CD4-positive, alpha-beta T cell (primary cell): ENCODE measurements at regions not wholly inside any gene's neighbourhood (a gene's known extent, or its start where the extent isn't known, plus 50 kb on each side); places are given as distances from the start of the nearest gene placed in this dataset.

Experiments
- ATAC-seq: fragments of 200-7000 bp; cut with Tn5 transposase; one replicate; pipeline ENCODE4 v1.10.0; 2022; ENCODE audit warnings: mild to moderate bottlenecking; ENCODE audit not compliant: poor library complexity
- CTCF ChIA-PET: fragments of 350-600 bp; sonication (Branson Sonifier 250); formaldehyde crosslinking; loops from one replicate; lab custom pipeline; 2021; ENCODE audit warnings: antibody characterized with exemption, inconsistent platforms; lab: Charles Lee
- POLR2A ChIA-PET: fragments of 350-600 bp; sonication (Branson Sonifier 250); formaldehyde crosslinking; loops from one replicate; lab custom pipeline; 2021; ENCODE audit warnings: antibody characterized with exemption, inconsistent platforms; lab: Charles Lee
- DNase-seq, 14 experiments: peaks; one replicate each; pipeline ENCODE4 v3.0.0-alpha.2; 2013 to 2020; ENCODE audit warnings: mixed read lengths in 2 of 14
- H3K27ac ChIP-seq, 2 donors: one replicate each; pipeline versions ENCODE4 v1.5.1 to v1.7.0; 2013; ENCODE audit warnings: low read length in 2 of 2, low read depth in 1 of 2, mild to moderate bottlenecking in 1 of 2
- H3K27me3 ChIP-seq, 2 experiments: 1 replicate in 1 of 2; 2 replicates in 1 of 2; pipeline versions ENCODE4 v1.6.1 to v1.7.0; 2013; ENCODE audit warnings: low read length in 2 of 2, control low read depth in 1 of 2, mild to moderate bottlenecking in 1 of 2, moderate library complexity in 1 of 2; ENCODE audit not compliant: insufficient read depth in 2 of 2, control insufficient read depth in 1 of 2
- H3K36me3 ChIP-seq: one replicate; pipeline ENCODE4 v1.6.1; 2013; ENCODE audit warnings: low read length, control low read depth; ENCODE audit not compliant: insufficient read depth
- H3K4me1 ChIP-seq: one replicate; pipeline ENCODE4 v1.6.1; 2013; ENCODE audit warnings: low read length, control low read depth; ENCODE audit not compliant: insufficient read depth
- H3K4me3 ChIP-seq: one replicate; pipeline ENCODE4 v1.5.1; 2013; ENCODE audit warnings: mild to moderate bottlenecking, low read length, moderate library complexity
- H3K9me3 ChIP-seq, 2 experiments: 1 replicate in 1 of 2; 2 replicates in 1 of 2; pipeline versions ENCODE4 v1.6.1 to v1.7.0; 2013; ENCODE audit warnings: low read length in 2 of 2, mild to moderate bottlenecking in 2 of 2, control low read depth in 1 of 2, moderate library complexity in 1 of 2; ENCODE audit not compliant: control insufficient read depth in 1 of 2, insufficient read depth in 1 of 2
- H3K27ac Mint-ChIP-seq: one replicate; pipeline ENCODE4 v1.8.0; 2020; ENCODE audit warnings: mixed read lengths
- H3K27me3 Mint-ChIP-seq: one replicate; pipeline ENCODE4 v1.8.0; 2021; ENCODE audit warnings: mixed read lengths
- H3K36me3 Mint-ChIP-seq: one replicate; pipeline ENCODE4 v1.8.0; 2021; ENCODE audit warnings: low read depth, mixed read lengths
- H3K4me1 Mint-ChIP-seq: one replicate; pipeline ENCODE4 v1.8.0; 2021; ENCODE audit warnings: low read depth, mixed read lengths
- H3K4me3 Mint-ChIP-seq: one replicate; pipeline ENCODE4 v1.8.0; 2020; ENCODE audit warnings: mild to moderate bottlenecking, mixed read lengths
- H3K9me3 Mint-ChIP-seq: one replicate; pipeline ENCODE4 v1.8.0; 2020; ENCODE audit warnings: mixed read lengths
- intact Hi-C, 2 experiments: fragments of 100-400 bp; cut with DNase I in 1 of 2; cut with micrococcal nuclease in 1 of 2; formaldehyde crosslinking; loops; one replicate each; pipeline versions ENCODE4 v1.15.1 to v1.9.0; 2023 to 2025; cut with DNase I, micrococcal nuclease
- TF ChIP-seq, protein P1 (sequence below): fragments of 200-600 bp; IDR thresholded peaks from one replicate; pipeline ENCODE4 v1.8.0; 2022; ENCODE audit warnings: antibody characterized with exemption, mild to moderate bottlenecking

GRCh38 chr5:23139338-23140171, 286.4 kb upstream of the CDH12 start:
- no peaks in the 10 kb centered on the region for H3K36me3 ChIP-seq
- Mint-ChIP-seq H3K4me1 (no peaks in the 10 kb centered on the region), H3K9me3 (peaks cover 8% of the 10 kb centered on the region), H3K4me3 (no peak overlapping the region), H3K27ac (no peak overlapping the region), H3K27me3 (no peaks in the 10 kb centered on the region), H3K36me3 (no peaks in the 10 kb centered on the region)
- TF ChIP-seq, protein P1, sequence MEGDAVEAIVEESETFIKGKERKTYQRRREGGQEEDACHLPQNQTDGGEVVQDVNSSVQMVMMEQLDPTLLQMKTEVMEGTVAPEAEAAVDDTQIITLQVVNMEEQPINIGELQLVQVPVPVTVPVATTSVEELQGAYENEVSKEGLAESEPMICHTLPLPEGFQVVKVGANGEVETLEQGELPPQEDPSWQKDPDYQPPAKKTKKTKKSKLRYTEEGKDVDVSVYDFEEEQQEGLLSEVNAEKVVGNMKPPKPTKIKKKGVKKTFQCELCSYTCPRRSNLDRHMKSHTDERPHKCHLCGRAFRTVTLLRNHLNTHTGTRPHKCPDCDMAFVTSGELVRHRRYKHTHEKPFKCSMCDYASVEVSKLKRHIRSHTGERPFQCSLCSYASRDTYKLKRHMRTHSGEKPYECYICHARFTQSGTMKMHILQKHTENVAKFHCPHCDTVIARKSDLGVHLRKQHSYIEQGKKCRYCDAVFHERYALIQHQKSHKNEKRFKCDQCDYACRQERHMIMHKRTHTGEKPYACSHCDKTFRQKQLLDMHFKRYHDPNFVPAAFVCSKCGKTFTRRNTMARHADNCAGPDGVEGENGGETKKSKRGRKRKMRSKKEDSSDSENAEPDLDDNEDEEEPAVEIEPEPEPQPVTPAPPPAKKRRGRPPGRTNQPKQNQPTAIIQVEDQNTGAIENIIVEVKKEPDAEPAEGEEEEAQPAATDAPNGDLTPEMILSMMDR, result no peak
- ChIA-PET CTCF (no interaction called here), POLR2A (no interaction called here)
- H3K27me3 ChIP-seq, result no peaks in the 10 kb centered on the region
- H3K27ac ChIP-seq, result no peak overlapping the region
- intact Hi-C loops, result no loop called here
- no peaks in the 10 kb centered on the region for H3K9me3 ChIP-seq
- no peaks in the 10 kb centered on the region for H3K4me1 ChIP-seq
- ATAC-seq, result no peak
- peak in 1 of 14 experiments; percentile 1 for DNase-seq
- no peak overlapping the region for H3K4me3 ChIP-seq

DNA sequence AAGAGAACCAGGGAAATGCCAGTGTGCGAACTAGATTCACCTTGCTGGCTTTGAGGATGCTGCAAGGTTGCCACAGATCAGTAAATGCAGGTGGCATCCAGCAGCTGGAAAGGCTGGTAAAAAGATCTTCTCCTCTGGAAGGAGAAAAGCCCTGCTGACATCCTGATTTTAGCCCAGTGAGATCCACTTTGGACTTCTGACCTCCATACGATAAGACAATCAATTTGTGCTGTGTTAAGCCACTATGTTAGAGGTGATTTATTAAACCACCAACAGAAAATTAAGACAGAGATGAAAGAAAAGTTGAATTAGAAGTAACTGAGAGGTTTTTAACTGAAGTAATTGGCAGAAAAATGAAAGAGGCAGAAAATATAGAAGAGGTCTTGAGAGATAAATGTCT, 283.8 kb upstream of the CDH12 start:
- Mint-ChIP-seq H3K4me1 (no peaks in the 10 kb centered on the region), H3K27me3 (no peaks in the 10 kb centered on the region), H3K27ac (no peak overlapping the region), H3K9me3 (peaks cover 4% of the 10 kb centered on the region), H3K4me3 (no peak overlapping the region), H3K36me3 (no peaks in the 10 kb centered on the region)
- DNase-seq (no peak), ATAC-seq (no peak)
- Histone ChIP-seq H3K4me1 (no peaks in the 10 kb centered on the region), H3K27ac (no peak overlapping the region), H3K4me3 (no peak overlapping the region), H3K27me3 (no peaks in the 10 kb centered on the region), H3K36me3 (no peaks in the 10 kb centered on the region), H3K9me3 (peaks cover 0 to 8% of the 10 kb centered on the region in 2 experiments)
- intact Hi-C loops, result no loop called here
- CTCF ChIA-PET, result no interaction called here
- TF ChIP-seq, protein P1, result no peak
- POLR2A ChIA-PET, result no interaction called here

- Mint-ChIP-seq H3K9me3 (peaks cover 7% of the 10 kb centered on the region), H3K4me3 (no peak overlapping the region), H3K27me3 (no peaks in the 10 kb centered on the region), H3K4me1 (no peaks in the 10 kb centered on the region), H3K27ac (no peak overlapping the region), H3K36me3 (no peaks in the 10 kb centered on the region)
- Histone ChIP-seq H3K36me3 (no peaks in the 10 kb centered on the region), H3K9me3 (peaks cover 0 to 12% of the 10 kb centered on the region in 2 experiments), H3K4me3 (no peak overlapping the region), H3K4me1 (no peaks in the 10 kb centered on the region), H3K27ac (no peak overlapping the region), H3K27me3 (no peaks in the 10 kb centered on the region)
- TF ChIP-seq, protein P1, result no peak
- DNase-seq, result no peak
- POLR2A ChIA-PET, result no interaction called here
- intact Hi-C loops, result no loop called here
- no peak for ATAC-seq
- CTCF ChIA-PET, result no interaction called here
Measured at GRCh38 chr5:23132231-23132630, 279.1 kb upstream of the CDH12 start.
